Nephron progenitor cell (in vitro differentiated cells): ENCODE measurements at regions not wholly inside any gene's neighbourhood (a gene's known extent, or its start where the extent isn't known, plus 50 kb on each side); places are given as distances from the start of the nearest gene placed in this dataset.

Source experiments
- DNase-seq: peaks from one replicate; pipeline ENCODE4 v3.0.0; 2021
- H3K27ac Mint-ChIP-seq: 2 replicates; pipeline ENCODE4 v1.8.0; 2021; ENCODE audit warnings: mild to moderate bottlenecking, moderate library complexity, mixed read lengths
- H3K27me3 Mint-ChIP-seq: 2 replicates; pipeline ENCODE4 v1.8.0; 2021; ENCODE audit warnings: mild to moderate bottlenecking, low read depth, mixed read lengths; ENCODE audit not compliant: poor library complexity
- H3K36me3 Mint-ChIP-seq: 2 replicates; pipeline ENCODE4 v1.8.0; 2021; ENCODE audit warnings: low read depth, mixed read lengths
- H3K4me1 Mint-ChIP-seq: 2 replicates; pipeline ENCODE4 v1.8.0; 2021; ENCODE audit warnings: mixed read lengths
- H3K4me3 Mint-ChIP-seq: 2 replicates; pipeline ENCODE4 v1.8.0; 2021; ENCODE audit warnings: mild to moderate bottlenecking, moderate library complexity, mixed read lengths
- H3K9me3 Mint-ChIP-seq: 2 replicates; pipeline ENCODE4 v1.8.0; 2021; ENCODE audit warnings: mild to moderate bottlenecking, moderate library complexity, mixed read lengths
- TF ChIP-seq, protein P1 (sequence below): fragments of 200-600 bp; sonication (generic); IDR thresholded peaks from 2 replicates; pipeline ENCODE4 v1.5.0; 2021; ENCODE audit warnings: antibody characterized with exemption

DNA sequence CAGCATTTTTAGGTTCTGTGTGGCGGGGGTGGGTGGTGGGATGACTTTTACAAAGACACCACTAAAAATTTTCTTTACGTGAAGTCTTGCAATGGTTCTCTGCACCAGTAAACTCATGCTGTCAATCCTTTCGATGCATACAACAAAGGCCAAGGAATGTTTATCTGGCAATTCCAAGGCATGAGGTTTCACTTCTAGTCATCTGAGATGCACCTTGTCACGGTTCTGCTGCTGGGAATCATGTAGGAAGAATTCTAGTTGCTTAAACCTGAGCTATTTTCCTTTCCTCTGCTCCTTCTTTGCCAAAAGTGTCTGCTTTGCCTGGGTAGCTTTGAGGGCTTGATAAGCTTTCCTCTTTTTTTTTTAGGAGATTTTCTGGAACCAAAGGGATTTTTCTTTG is 1204.5 kb upstream of the SEMA6A start:
- no peaks in the 10 kb centered on the region for H3K27me3 Mint-ChIP-seq
- DNase-seq: no peak

DNA sequence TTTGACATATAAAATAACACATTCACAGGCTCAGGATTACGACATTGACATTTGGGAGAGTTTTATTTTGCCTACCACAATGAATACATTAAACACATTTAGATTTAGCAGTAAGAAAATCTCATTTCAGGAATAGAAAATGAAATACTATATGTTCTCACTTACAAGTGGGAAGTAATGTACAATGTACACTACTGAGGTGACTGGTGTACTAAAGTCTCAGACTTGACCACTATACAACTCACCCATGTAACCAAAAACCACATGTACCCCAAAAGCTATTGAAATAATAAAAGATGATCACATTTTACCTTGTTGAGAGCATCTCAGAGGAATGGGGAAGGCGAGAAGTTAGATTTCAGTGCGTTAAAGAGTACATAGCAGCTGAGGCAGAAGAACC is 1202.4 kb upstream of the SEMA6A start:
- no peak for DNase-seq
- TF ChIP-seq, protein P1, sequence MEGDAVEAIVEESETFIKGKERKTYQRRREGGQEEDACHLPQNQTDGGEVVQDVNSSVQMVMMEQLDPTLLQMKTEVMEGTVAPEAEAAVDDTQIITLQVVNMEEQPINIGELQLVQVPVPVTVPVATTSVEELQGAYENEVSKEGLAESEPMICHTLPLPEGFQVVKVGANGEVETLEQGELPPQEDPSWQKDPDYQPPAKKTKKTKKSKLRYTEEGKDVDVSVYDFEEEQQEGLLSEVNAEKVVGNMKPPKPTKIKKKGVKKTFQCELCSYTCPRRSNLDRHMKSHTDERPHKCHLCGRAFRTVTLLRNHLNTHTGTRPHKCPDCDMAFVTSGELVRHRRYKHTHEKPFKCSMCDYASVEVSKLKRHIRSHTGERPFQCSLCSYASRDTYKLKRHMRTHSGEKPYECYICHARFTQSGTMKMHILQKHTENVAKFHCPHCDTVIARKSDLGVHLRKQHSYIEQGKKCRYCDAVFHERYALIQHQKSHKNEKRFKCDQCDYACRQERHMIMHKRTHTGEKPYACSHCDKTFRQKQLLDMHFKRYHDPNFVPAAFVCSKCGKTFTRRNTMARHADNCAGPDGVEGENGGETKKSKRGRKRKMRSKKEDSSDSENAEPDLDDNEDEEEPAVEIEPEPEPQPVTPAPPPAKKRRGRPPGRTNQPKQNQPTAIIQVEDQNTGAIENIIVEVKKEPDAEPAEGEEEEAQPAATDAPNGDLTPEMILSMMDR: no peak
- Mint-ChIP-seq H3K27ac (no peak overlapping the region), H3K27me3 (no peaks in the 10 kb centered on the region), H3K4me3 (no peak overlapping the region), H3K4me1 (peaks cover 26% of the 10 kb centered on the region), H3K36me3 (peaks cover 11% of the 10 kb centered on the region), H3K9me3 (peaks cover 36% of the 10 kb centered on the region)

More for the DNA sequence above, 1204.5 kb upstream of the SEMA6A start:
- peaks cover 21% of the 10 kb centered on the region for H3K9me3 Mint-ChIP-seq
- TF ChIP-seq, protein P1: no peak
- no peak overlapping the region for H3K4me3 Mint-ChIP-seq
- peak overlapping the region; percentile 98 for H3K27ac Mint-ChIP-seq
- peaks cover 35% of the 10 kb centered on the region for H3K4me1 Mint-ChIP-seq
- peaks cover 8% of the 10 kb centered on the region for H3K36me3 Mint-ChIP-seq

DNA sequence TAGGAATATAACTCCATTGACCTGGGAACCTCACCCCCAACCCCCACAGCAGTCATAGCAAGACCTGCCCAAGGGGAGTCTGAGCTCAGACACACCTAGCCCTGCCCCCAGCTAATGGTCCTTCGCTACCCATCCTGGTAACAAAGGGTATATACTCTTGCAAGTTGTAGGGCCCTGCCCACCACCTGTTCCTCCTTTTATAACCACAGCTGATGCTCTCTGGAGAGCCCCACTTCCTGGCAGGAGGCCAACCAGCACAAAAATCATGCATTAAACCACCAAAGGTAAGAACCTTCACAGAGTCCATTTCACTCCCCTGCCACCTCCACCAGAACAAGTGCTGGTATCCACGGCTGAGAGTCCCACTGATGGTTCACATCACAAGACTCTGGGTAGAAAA is 1195.3 kb upstream of the SEMA6A start:
- TF ChIP-seq, protein P1: no peak
- peaks cover 16% of the 10 kb centered on the region for H3K36me3 Mint-ChIP-seq
- no peak overlapping the region for H3K4me3 Mint-ChIP-seq
- no peak overlapping the region for H3K27ac Mint-ChIP-seq
- no peaks in the 10 kb centered on the region for H3K27me3 Mint-ChIP-seq
- DNase-seq: no peak
- H3K4me1 Mint-ChIP-seq: no peaks in the 10 kb centered on the region
- peaks cover 50% of the 10 kb centered on the region for H3K9me3 Mint-ChIP-seq

DNA sequence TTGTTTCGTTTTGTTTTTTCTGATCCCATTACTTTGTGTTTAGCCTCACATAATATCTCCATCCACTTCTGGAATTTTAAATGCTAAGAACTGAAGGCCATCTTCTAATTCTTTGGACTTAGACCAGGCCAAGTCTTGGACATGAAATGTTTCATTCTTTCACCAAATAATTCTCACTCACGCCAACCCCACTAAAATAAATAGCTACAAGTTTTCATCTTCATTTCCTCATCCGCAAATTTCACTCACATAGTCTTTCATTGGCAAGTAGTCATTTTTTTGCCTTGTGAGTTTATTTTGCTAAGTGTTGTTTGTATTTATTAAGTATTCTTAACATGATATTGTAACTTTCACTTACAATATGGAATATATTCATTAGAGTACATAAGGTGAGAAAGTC is 1188.6 kb upstream of the SEMA6A start:
- Mint-ChIP-seq H3K36me3 (no peaks in the 10 kb centered on the region), H3K27me3 (no peaks in the 10 kb centered on the region), H3K27ac (no peak overlapping the region), H3K9me3 (no peaks in the 10 kb centered on the region), H3K4me1 (peaks cover 15% of the 10 kb centered on the region), H3K4me3 (no peak overlapping the region)
- TF ChIP-seq, protein P1: no peak
- DNase-seq: no peak

DNA sequence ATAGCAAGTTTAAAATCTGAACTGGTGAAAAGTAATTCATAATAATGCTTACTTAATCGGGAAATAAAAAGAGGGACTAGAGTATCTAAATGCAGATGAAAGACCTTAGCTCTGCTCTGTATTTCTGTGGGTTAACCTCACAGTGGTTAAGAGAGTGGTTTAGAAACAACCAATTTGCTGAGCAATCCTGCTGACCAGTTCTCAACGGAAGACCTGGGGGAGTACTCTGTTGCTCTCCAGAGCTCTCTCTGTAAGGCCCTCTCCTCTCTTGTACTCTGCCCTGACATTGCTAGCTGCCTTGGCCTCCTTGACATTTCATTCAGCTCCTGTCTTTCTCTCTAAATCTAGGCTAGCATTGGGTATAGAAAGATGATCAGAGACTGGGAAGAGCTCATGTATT is 1186.6 kb upstream of the SEMA6A start:
- Mint-ChIP-seq H3K27me3 (no peaks in the 10 kb centered on the region), H3K9me3 (no peaks in the 10 kb centered on the region), H3K4me1 (peaks cover 15% of the 10 kb centered on the region), H3K27ac (peak overlapping the region; percentile 69), H3K36me3 (no peaks in the 10 kb centered on the region), H3K4me3 (no peak overlapping the region)
- no peak for DNase-seq
- TF ChIP-seq, protein P1: no peak

DNA sequence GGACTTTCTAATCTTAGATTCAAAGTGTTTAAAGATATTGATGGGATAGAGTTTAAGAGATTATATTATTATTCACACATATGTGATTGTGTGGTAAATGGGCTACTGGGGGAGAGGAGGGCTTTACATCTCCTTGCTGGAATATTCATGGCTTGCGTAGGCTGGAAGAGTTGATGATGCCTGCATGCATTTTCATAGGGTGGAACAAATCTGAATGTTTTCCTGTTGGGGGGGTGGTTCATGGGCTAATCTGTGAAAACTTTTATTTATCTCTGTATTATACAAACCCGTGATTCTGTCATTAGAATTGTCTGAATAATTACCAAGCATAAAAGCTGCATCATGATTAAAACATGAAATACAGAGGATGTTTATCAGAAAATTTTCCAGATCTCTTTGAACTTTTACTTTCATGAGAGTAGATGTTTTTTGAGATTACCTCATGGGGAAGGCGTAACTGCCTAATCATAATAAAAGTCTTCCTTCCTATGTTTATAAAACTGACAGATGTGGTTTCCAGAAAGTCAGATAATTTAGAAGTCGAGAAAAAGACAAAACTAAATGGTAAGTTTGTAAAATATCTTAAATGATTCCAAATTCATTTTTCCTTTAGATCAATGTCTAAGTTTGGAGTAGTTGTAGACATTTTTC is 1185.4 kb upstream of the SEMA6A start:
- DNase-seq: no peak
- peaks cover 15% of the 10 kb centered on the region for H3K4me1 Mint-ChIP-seq
- TF ChIP-seq, protein P1: no peak
- no peak overlapping the region for H3K27ac Mint-ChIP-seq
- no peak overlapping the region for H3K4me3 Mint-ChIP-seq
- H3K27me3 Mint-ChIP-seq: no peaks in the 10 kb centered on the region
- no peaks in the 10 kb centered on the region for H3K9me3 Mint-ChIP-seq
- no peaks in the 10 kb centered on the region for H3K36me3 Mint-ChIP-seq
